ENCODE measurements at regions not wholly inside any gene's neighbourhood (a gene's known extent, or its start where the extent isn't known, plus 50 kb on each side); places are given as distances from the start of the nearest gene placed in this dataset.

DNA sequence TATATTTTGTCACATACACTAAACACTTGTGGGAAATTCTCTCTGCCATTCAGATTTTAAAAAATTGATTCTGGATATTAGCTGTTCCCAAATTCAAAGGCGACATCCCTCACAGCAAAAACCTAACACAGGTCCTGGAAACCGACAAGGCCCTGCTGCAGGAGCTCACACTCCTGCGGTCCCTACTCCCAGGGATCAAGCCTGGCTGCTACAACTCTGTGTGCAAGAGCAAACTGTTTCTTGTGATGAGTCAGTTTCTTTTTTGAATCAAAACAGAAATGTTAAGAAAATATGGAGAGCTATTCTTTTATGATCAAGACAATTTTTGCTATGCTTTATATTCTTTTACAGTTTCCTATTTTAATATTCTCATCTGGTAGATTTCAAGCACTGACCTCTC is 51.0 kb upstream of the TJP1 start:
- CTCF ChIA-PET (ENCODE audit: low intra/inter-chr PET ratio, low total read pairs), result no interaction called here

More for the DNA sequence above, 51.0 kb upstream of the TJP1 start:
- ATAC-seq (no peak), FAIRE-seq (no peak), DNase-seq (ENCODE audit: low spot score) (no peak)
- Histone ChIP-seq H3K27me3 (ENCODE audit: control insufficient read depth in 1 of 2, insufficient read depth in 2 of 2, low read length in 2 of 2) (peaks cover 1 to 19% of the 10 kb centered on the region in 2 experiments; a peak in 4 of 5 replicates), H3K4me2 (ENCODE audit: low read depth, low read length) (no peak overlapping the region), H3K9ac (ENCODE audit: insufficient read depth, low read depth, low read length) (no peak overlapping the region), H3K9me3 (ENCODE audit: low read length) (no peaks in the 10 kb centered on the region), H3K79me2 (ENCODE audit: insufficient read depth, low read length) (no peaks in the 10 kb centered on the region), H3K4me3 (replicated peaks in 1 of 3; ENCODE audit: insufficient read depth in 1 of 3, low read depth in 2 of 3, low read length in 3 of 3) (no peak overlapping the region), H2AFZ (ENCODE audit: low read length) (no peak overlapping the region), H3K4me1 (ENCODE audit: insufficient read depth, low read length) (no peaks in the 10 kb centered on the region), H4K20me1 (ENCODE audit: insufficient read depth, low read length) (no peaks in the 10 kb centered on the region; the same call in 1 of the 2 replicates), H3K27ac (ENCODE audit: extremely low read length, insufficient read depth, low read length) (no peak overlapping the region), H3K36me3 (replicated peaks in 1 of 2; ENCODE audit: control insufficient read depth in 1 of 2, insufficient read depth in 2 of 2, low read length in 2 of 2) (no peaks in the 10 kb centered on the region)
- no TSS peak for BruUV-seq (replicated peaks)
- in situ Hi-C loops (cut with HindIII; ENCODE audit: extremely low pct_ligation_motif_present, low pct_unique_long_range_greater_than_20kb), result no loop called here
- WGBS (ENCODE audit: low lambda C conversion rate), result 14% methylated on average over 3 of the region's 3 CpGs
- intact Hi-C loops (cut with micrococcal nuclease; ENCODE audit: unreplicated experiment), result no loop called here
- POLR2A ChIA-PET, result no interaction called here
- TF ChIP-seq SRSF1 (optimal IDR thresholded peaks at IDR 0.05; ENCODE audit: low read depth, low read length), result no peak
- no peak for TF ChIP-seq ZNF598 (CRISPR knock-in tag; IDR thresholded peaks at IDR 0.05; ENCODE audit: borderline replicate concordance)
- TF ChIP-seq, protein P1, sequence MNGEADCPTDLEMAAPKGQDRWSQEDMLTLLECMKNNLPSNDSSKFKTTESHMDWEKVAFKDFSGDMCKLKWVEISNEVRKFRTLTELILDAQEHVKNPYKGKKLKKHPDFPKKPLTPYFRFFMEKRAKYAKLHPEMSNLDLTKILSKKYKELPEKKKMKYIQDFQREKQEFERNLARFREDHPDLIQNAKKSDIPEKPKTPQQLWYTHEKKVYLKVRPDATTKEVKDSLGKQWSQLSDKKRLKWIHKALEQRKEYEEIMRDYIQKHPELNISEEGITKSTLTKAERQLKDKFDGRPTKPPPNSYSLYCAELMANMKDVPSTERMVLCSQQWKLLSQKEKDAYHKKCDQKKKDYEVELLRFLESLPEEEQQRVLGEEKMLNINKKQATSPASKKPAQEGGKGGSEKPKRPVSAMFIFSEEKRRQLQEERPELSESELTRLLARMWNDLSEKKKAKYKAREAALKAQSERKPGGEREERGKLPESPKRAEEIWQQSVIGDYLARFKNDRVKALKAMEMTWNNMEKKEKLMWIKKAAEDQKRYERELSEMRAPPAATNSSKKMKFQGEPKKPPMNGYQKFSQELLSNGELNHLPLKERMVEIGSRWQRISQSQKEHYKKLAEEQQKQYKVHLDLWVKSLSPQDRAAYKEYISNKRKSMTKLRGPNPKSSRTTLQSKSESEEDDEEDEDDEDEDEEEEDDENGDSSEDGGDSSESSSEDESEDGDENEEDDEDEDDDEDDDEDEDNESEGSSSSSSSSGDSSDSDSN (CRISPR knock-in tag; IDR thresholded peaks at IDR 0.05), result no peak
- no peak for TF ChIP-seq IRF1 (CRISPR knock-in tag; IDR thresholded peaks at IDR 0.05; ENCODE audit: low read depth)
- TF ChIP-seq SMAD3 (CRISPR knock-in tag; IDR thresholded peaks at IDR 0.05), result no peak
- TF ChIP-seq STAG1 (CRISPR knock-in tag; IDR thresholded peaks at IDR 0.05), result no peak
- no peak for TF ChIP-seq PAWR (CRISPR knock-in tag; IDR thresholded peaks at IDR 0.05; ENCODE audit: borderline replicate concordance)
- no peak for TF ChIP-seq ELF3 (CRISPR knock-in tag; IDR thresholded peaks at IDR 0.05)
- TF ChIP-seq, protein P2, sequence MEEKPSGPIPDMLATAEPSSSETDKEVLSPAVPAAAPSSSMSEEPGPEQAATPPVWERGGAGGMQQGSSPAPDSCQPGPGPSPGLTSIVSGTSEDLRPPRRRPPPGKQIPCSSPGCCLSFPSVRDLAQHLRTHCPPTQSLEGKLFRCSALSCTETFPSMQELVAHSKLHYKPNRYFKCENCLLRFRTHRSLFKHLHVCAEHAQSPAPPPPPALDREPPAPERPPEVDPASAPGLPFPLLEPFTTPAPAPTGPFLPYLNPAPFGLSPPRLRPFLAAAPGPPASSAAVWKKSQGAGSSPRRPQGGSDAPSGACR (CRISPR knock-in tag; IDR thresholded peaks at IDR 0.05), result no peak
- TF ChIP-seq DMAP1 (CRISPR knock-in tag; IDR thresholded peaks at IDR 0.05), result no peak
- TF ChIP-seq ZNF703 (CRISPR knock-in tag; IDR thresholded peaks at IDR 0.05; ENCODE audit: borderline replicate concordance), result no peak
- TF ChIP-seq, protein P3, sequence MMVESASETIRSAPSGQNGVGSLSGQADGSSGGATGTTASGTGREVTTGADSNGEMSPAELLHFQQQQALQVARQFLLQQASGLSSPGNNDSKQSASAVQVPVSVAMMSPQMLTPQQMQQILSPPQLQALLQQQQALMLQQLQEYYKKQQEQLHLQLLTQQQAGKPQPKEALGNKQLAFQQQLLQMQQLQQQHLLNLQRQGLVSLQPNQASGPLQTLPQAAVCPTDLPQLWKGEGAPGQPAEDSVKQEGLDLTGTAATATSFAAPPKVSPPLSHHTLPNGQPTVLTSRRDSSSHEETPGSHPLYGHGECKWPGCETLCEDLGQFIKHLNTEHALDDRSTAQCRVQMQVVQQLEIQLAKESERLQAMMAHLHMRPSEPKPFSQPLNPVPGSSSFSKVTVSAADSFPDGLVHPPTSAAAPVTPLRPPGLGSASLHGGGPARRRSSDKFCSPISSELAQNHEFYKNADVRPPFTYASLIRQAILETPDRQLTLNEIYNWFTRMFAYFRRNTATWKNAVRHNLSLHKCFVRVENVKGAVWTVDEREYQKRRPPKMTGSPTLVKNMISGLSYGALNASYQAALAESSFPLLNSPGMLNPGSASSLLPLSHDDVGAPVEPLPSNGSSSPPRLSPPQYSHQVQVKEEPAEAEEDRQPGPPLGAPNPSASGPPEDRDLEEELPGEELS (CRISPR knock-in tag; IDR thresholded peaks at IDR 0.05), result no peak
